ENCODE measurements at regions not wholly inside any gene's neighbourhood (a gene's known extent, or its start where the extent isn't known, plus 50 kb on each side); places are given as distances from the start of the nearest gene placed in this dataset.

DNA sequence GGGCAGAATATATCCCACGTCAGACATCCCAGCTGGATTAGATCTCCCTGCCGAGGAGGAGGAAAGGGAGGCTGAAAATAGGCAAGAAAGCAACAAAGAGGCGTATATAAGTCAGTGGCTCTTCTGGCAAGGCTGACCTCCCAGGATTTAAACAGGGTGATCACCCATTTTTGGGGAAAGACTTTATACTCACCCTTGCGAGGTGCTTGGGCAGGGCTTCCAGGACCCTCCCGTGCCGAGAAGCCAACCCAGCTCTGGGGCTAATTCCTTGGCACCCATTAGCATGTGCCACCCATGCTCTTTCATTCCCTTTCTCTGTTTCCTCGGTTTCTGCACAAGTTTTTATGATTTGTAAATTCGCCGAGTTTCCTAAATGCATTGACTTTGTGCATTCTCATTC, 230.2 kb upstream of the IRX2 start:
- TF ChIP-seq, protein P1, sequence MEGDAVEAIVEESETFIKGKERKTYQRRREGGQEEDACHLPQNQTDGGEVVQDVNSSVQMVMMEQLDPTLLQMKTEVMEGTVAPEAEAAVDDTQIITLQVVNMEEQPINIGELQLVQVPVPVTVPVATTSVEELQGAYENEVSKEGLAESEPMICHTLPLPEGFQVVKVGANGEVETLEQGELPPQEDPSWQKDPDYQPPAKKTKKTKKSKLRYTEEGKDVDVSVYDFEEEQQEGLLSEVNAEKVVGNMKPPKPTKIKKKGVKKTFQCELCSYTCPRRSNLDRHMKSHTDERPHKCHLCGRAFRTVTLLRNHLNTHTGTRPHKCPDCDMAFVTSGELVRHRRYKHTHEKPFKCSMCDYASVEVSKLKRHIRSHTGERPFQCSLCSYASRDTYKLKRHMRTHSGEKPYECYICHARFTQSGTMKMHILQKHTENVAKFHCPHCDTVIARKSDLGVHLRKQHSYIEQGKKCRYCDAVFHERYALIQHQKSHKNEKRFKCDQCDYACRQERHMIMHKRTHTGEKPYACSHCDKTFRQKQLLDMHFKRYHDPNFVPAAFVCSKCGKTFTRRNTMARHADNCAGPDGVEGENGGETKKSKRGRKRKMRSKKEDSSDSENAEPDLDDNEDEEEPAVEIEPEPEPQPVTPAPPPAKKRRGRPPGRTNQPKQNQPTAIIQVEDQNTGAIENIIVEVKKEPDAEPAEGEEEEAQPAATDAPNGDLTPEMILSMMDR (conservative IDR thresholded peaks at IDR 0.05 in 1 of 2, IDR thresholded peaks at IDR 0.05 in 1 of 2; ENCODE audit: low read depth in 1 of 2, low read length in 2 of 2) = no peak
- no peak for TF ChIP-seq EZH2 (IDR thresholded peaks at IDR 0.05; ENCODE audit: low read length, missing control alignments)
